IPS-18c (cell line): ENCODE measurements at regions not wholly inside any gene's neighbourhood (a gene's known extent, or its start where the extent isn't known, plus 50 kb on each side); places are given as distances from the start of the nearest gene placed in this dataset.

ENCODE experiments used
- H3K4me3 ChIP-seq: 2 replicates; pipeline ENCODE4 v1.7.0; 2013; ENCODE audit warnings: low read depth, mild to moderate bottlenecking, low read length, moderate library complexity; ENCODE audit not compliant: insufficient read depth
- H3K9me3 ChIP-seq: one replicate; pipeline ENCODE4 v1.6.1; 2013; ENCODE audit warnings: mild to moderate bottlenecking, low read length, moderate library complexity; ENCODE audit not compliant: control insufficient read depth, insufficient read depth

- H3K4me3 ChIP-seq, result no peak overlapping the region
Measured at GRCh38 chr6:169969372-169970099, 218.1 kb downstream of the ERMARD start.

GRCh38 chr6:169968541-169969270, 217.3 kb downstream of the ERMARD start:
- Histone ChIP-seq H3K9me3 (peaks cover 2% of the 10 kb centered on the region), H3K4me3 (no peak overlapping the region)

More at GRCh38 chr6:169969372-169970099, 218.1 kb downstream of the ERMARD start:
- H3K9me3 ChIP-seq, result peaks cover 2% of the 10 kb centered on the region

GRCh38 chr6:169967687-169968086, 216.3 kb downstream of the ERMARD start:
- Histone ChIP-seq H3K4me3 (no peak overlapping the region), H3K9me3 (peaks cover 2% of the 10 kb centered on the region)

DNA sequence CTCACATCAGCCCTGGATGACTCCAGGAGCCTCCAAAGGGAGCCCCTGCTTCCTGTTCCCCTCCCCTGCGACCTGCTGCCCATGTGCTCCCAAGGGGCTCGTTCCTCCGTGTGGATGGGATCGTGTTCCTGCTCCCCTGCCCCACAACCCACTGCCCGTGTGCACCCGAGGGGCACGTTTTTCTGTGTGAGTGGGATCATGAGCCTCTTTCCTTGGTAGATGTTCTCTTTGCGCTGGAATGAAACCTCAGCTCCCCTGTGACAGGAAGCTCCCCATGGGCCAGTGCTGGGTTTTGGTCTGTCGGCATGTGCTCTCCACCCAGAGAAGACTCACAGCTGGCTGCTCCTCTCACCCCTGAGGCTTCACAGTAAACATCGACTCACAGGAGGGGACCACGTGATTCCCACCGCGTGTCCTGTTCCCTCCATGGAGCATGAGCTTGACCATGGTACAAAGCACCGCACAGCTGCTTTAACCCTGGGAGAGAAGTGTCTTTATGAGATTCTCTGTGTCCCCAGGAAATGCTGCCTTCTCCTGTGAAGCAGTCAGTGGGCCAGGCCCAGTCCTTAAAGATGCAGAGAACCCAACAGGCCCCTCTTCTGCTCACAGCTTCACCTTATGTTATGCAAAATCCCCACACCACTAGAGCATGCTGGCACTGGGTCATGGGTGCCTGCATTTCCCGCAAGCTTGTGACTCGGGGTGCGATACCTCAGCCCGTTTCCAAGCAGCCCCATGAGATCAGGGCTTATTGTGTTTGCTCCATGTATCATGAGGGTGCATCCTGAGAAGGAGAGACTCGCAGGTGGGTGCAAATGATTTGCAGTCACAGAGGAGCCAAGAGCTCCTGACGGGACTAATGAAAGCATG, 215.1 kb downstream of the ERMARD start:
- Histone ChIP-seq H3K9me3 (peaks cover 2% of the 10 kb centered on the region), H3K4me3 (no peak overlapping the region)

DNA sequence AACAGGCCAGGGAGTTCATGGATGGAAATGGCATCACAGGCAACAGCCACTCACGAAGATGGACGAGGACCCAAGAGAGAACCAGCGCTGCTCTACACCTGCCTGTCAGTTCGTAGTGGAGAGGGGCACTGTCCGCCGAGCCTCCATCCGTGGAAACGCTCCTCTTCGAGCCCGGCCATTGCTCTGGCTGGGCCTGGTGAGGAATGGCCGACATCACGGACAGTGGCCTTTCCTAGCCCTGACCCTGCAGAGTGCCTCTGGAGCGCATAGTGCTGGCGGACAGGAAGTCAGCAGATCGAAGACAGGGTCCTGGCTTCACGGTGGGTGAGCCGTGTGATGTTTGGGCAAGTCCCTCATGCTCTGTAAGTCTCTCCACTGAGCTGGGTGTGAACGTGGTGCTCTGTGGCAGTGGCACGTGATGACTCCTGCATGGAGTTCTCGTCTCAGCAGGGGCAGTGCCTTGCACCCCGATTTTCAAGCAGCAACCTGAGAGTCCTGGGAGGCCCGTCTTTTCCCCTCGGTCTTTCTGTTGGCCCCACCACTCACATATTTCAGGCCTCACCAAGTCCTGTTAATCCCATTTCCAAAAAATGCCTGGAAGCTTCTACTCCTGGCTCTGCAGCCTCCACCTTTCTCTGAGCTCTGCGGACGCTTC, 214.4 kb downstream of the ERMARD start:
- Histone ChIP-seq H3K9me3 (peaks cover 2% of the 10 kb centered on the region), H3K4me3 (no peak overlapping the region)

GRCh38 chr6:169965239-169965638, 213.8 kb downstream of the ERMARD start:
- Histone ChIP-seq H3K4me3 (no peak overlapping the region), H3K9me3 (peaks cover 2% of the 10 kb centered on the region)

- Histone ChIP-seq H3K4me3 (no peak overlapping the region), H3K9me3 (peaks cover 2% of the 10 kb centered on the region)
Measured at GRCh38 chr6:169964486-169965180, 213.2 kb downstream of the ERMARD start.

DNA sequence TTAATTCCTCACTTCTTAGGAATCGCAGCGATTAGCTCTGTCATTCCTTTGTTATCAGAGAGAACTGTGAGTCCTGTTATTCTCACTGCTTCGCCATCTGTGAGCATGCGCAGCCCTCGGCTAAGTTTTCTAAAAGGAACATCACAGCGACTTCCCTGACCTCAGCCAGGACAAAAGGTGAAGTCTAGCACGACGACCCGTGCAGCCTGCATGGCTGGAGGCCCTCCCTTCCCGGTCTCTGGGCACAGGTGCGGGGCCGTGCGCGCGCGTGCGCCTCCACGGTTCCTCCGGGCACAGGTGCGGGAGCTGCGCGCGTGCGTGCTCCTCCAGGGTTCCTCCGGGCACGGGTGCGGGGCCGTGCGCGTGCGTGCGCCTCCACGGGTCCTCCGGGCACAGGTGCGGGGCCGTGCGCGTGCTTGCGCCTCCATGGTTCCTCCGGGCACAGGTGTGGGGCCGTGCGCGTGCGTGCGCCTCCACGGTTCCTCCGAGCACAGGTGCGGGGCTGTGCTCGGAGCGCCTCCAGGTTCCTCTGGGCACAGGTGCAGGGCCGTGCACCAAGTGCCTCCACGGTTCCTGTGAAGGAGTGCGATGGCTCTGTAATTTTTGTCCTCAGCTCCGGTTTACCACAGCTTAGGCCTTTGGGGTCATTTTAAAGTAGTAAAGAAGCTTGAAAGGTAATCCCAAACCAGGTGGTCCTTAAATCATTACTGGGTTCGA, 212.3 kb downstream of the ERMARD start:
- H3K9me3 ChIP-seq, result peaks cover 2% of the 10 kb centered on the region
- no peak overlapping the region for H3K4me3 ChIP-seq

- H3K4me3 ChIP-seq, result no peak overlapping the region
- no peaks in the 10 kb centered on the region for H3K9me3 ChIP-seq
Measured at GRCh38 chr6:169962604-169963469, 211.4 kb downstream of the ERMARD start.

GRCh38 chr6:169961772-169962561, 210.5 kb downstream of the ERMARD start:
- Histone ChIP-seq H3K9me3 (no peaks in the 10 kb centered on the region), H3K4me3 (peak overlapping the region; percentile 31)

GRCh38 chr6:169960886-169961611, 209.6 kb downstream of the ERMARD start:
- H3K9me3 ChIP-seq, result no peaks in the 10 kb centered on the region
- H3K4me3 ChIP-seq, result no peak overlapping the region

GRCh38 chr6:169960521-169960885, 209.1 kb downstream of the ERMARD start:
- Histone ChIP-seq H3K4me3 (no peak overlapping the region), H3K9me3 (no peaks in the 10 kb centered on the region)

DNA sequence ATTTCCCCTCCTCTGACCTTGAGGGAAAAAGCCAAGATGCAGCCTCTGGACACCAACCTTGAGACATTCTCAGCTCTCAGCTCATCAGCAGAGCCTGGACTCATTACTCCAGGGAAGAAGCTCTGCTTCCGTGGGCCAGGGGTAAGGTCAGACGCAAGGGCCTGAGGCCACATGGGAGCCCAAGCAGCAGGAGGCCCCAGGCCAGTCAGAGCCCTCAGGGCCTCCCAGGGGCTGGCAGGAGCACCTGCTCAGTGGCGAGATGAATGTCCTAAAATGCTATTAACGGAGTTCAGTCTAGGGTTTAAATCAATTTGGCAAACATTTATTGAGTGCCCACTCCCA, 208.6 kb downstream of the ERMARD start:
- Histone ChIP-seq H3K4me3 (no peak overlapping the region), H3K9me3 (no peaks in the 10 kb centered on the region)
